ENCODE measurements at regions not wholly inside any gene's neighbourhood (a gene's known extent, or its start where the extent isn't known, plus 50 kb on each side); places are given as distances from the start of the nearest gene placed in this dataset.

- TF ChIP-seq EP300 (IDR thresholded peaks at IDR 0.05) (no peak), CTCF (IDR thresholded peaks at IDR 0.05) (no peak), POLR2AphosphoS5 (IDR thresholded peaks at IDR 0.05) (no peak)
Measured at GRCh38 chr4:59831746-59832145, 1368.4 kb upstream of the ADGRL3 start.
